Renal cortical epithelial cell (primary cell): ENCODE measurements at regions not wholly inside any gene's neighbourhood (a gene's known extent, or its start where the extent isn't known, plus 50 kb on each side); places are given as distances from the start of the nearest gene placed in this dataset.
"Not testable (repeated sequence)": the region's sequence is repeated elsewhere in the genome, so short reads cannot be mapped to it uniquely, and the experiment has no call there.

Experiments
- DNase-seq: peaks from one replicate; pipeline ENCODE4 v3.0.0-alpha.2; 2011; ENCODE audit warnings: low read depth

- no peak for DNase-seq
These were observed 117.2 kb upstream of the CCND2 start for GRCh38 chr12:4156317-4156716.

GRCh38 chr12:4154672-4155225 lies 118.8 kb upstream of the CCND2 start:
- DNase-seq: no peak

DNA sequence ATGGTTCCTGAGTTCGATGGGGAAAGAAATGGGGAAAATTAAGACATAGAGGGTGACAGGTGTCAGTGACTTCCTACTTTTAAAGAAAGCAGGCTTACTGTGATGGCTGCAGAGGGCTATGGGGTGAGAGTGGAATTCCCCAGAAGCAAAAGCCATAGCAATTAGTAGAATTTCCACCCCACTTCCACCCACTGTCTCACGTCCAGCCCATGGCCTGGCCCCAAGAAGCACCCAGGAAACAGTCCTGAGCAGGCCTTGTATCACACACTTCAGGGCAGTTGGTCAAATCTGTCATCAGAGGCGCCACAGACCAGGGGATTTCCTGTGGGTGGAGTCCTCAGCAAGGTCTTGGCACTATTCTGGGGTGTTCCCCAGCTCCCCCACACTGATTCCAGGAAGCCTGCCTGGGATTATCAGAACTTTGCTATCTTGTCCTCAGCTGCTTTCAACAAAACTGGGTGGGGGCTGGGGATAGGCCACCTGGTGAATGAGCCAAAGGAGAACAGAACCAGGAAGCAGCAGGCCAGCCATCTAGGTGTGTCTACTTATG lies 120.1 kb upstream of the CCND2 start:
- no peak for DNase-seq

- DNase-seq: no peak
These were observed 121.3 kb upstream of the CCND2 start for GRCh38 chr12:4152145-4152795.

- no peak for DNase-seq
These were observed 122.0 kb upstream of the CCND2 start for GRCh38 chr12:4151362-4152121.

DNA sequence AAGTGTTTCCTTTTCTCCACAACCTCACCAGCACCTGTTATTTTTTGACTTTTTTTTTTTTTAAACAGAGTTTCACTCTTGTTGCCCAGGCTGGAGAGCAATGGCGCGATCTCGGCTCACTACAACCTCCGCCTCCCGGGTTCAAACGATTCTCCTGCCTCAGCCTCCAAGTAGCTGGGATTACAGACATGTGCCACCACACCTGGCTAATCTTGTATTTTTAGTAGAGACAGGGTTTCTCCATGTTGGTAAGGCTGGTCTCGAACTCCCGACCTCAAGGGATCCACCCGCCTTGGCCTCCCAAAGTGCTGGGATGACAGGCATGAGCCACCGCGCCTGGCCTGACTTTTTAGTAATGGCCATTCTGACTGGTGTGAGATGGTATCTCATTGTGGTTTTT lies 123.2 kb upstream of the CCND2 start:
- DNase-seq: not testable (repeated sequence)

DNA sequence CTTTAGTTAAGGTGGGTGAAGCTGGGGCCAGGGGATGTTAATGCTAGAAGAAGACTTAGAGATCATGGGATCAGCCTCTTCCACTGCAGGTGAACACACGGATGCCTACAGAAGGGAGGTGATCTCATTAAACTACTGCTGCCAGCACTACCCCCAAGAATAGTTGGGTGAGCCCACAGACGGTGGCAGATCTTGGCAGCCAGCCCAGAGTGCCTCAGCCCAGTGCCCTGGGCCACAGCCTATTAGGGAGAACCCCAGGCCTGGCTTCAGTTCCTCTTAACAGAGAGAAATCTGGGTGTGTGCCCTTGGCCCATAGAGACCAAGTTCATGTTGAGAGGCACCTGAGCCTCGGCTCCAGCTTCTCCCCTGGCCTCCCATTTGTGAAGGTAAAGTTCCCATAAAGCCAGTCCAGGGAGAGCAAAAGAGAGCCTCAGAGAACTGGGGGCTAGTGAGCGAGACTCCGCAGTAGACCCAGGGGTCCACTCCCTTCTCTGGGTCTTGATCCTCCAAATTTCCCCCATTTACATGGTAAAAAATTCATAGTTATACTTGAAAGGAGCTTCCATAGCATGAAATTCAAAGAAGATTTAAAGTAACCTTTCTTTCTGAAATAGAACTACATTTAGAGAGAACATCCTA lies 125.0 kb upstream of the CCND2 start:
- DNase-seq: no peak

DNA sequence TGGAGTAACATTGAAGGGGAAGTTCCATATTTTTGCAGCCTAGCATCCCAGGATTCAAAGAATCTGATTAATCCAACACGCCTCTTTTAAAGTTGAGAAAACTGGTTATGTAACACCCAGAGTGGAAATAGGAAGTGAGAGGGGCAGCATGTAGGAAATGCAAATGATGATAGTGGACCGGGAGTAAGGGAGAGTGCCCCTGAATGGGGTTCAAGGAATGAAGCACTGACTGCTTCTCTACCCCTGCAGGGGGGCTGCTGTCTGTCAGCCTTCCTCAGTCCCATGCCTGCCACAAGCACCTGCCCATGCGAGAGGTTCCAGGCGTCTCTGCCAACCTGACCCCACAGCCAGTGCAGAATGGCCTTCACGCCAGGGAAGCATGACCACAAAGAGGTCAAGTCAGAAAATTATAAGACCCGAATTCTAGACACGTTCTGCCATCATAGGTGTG lies 126.5 kb upstream of the CCND2 start:
- no peak for DNase-seq

- no peak for DNase-seq
These were observed 127.3 kb upstream of the CCND2 start for GRCh38 chr12:4145990-4146859.

DNA sequence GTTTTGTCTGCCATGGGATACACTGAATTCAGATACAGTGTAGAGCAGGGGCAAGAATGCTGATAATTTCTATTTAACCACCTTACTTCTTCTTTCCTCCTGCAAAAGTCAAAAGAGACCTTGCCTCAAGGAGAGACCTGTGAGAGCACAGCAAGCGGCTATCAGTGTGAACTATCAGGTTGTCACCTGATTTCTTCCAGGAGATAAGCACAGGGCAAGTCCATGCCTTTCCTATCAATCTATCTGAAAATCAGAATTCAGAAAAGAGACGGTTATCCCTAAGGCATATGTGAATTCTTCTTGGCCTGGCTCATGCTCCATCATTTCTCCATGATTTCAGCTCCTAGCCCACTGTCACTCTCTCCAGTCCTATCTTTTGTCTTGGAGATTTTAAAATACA lies 128.9 kb upstream of the CCND2 start:
- no peak for DNase-seq

DNA sequence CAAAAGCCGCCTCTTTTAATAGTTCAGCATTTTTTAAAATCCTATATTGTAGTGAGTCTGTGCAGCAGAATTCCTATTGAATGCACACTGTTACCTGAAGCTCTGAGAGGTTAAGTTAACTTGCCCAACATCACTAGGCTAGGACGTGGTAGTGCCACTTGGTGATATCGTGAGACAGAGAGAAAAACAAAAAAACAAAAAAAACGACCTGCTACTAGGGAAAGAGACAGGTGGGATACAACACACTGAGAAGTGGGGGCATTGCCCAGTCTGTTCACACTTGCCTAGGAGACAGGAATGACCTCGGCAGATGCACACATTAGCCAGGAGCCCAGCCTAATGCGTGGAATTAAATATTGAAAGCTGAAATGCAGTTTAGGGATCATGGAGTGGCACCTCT lies 129.7 kb upstream of the CCND2 start:
- no peak for DNase-seq

DNA sequence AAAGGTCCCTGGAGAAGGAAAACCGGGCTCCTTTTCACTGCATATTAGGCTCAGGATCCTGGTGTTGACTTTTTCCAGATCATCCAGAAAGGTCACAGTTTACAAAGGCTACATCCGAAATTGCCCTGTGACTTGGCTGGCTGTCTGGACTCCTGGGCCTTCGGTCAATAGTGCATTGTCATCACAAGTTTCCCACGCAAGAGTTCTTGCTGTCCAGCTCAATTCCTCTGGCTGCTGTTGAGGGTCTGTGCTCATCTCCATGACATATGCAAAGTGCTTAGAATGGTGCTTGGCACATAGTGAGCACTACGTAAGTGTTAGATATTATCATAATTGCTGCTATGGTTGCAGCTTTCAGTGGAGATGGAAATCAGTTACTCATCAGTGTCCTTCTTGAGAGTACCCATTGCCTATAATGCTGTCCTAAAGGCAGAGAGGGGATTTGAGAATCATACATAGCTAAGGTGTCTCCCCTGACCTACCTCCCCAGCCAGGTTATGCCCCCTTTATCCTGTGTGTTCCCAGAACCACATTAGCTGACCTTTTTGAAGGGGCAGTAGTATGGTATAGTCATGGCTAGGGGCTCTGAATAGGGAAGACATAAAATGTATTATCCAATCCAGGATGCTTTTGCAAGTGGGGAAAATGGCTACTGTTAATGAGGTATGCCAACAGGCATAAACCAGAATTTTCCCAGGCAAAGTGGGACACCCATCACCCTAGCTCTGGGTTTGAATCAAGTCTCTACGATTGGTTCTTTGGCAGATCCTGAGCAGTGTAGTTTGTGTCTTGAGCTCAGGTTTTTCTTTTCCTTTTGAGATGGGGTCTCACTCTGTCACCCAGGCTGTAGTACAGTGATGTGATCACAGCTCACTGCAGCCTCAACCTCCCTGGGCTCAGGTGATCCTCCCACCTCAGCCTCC lies 132.0 kb upstream of the CCND2 start:
- DNase-seq: no peak

GRCh38 chr12:4140581-4141301 lies 132.8 kb upstream of the CCND2 start:
- no peak for DNase-seq

DNA sequence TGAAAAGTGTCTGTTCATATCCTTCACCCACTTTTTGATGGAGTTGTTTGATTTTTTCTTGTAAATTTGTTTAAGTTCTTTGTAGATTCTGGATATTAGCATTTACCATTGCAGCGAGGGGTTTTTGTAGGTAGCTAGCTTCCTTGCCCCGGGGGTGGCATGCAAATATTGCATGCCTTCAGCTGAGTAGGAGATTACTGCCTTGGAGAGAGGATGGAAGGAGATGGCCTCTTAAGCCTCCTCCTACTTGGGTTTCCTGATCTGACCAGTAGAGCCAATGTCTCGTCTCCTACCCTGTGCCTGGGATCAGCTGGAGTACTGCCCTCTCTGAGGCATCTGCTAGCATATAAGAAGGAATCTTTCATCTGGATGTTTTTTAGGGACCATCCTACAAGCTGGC lies 134.4 kb upstream of the CCND2 start:
- no peak for DNase-seq

- not testable (repeated sequence) for DNase-seq
These were observed 135.0 kb upstream of the CCND2 start for GRCh38 chr12:4138532-4138931.

DNA sequence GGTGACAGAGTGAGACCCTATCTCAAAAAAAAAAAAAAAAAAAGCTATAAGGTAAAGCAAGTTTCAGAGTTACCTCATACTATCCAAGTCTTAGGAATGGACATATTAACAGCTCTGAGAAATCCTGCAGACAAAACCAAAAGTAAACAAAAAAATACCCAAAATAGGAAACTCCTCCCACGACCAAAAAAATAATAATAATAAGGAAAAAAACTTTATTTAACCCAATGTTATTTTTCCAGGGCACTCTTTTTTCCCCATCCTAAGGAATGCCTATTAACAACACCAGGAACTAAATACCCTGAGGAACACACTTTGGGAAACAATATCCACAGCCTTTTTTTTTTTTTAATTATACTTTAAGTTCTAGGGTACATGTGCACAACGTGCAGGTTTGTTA lies 135.5 kb upstream of the CCND2 start:
- no peak for DNase-seq

- no peak for DNase-seq
These were observed 136.1 kb upstream of the CCND2 start for GRCh38 chr12:4137441-4137840.

DNA sequence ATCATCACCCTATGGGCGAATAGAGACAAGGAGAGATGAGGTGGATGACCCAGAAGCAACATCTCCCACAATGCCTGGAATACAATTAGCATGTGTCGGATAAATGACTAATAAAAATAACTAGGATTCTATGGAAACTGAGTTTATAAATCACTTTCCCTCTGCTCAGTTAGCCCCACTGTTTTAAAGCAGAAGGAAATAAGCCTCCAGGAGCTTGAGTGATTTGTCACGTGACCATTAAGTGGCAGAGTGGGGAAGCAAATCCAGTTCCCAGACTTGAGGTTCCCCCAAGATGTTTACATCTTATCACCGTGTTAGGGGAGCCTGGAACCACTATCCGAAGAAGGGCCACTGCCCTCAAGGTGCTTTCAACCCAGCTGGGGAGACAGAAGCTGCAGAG lies 136.5 kb upstream of the CCND2 start:
- no peak for DNase-seq

DNA sequence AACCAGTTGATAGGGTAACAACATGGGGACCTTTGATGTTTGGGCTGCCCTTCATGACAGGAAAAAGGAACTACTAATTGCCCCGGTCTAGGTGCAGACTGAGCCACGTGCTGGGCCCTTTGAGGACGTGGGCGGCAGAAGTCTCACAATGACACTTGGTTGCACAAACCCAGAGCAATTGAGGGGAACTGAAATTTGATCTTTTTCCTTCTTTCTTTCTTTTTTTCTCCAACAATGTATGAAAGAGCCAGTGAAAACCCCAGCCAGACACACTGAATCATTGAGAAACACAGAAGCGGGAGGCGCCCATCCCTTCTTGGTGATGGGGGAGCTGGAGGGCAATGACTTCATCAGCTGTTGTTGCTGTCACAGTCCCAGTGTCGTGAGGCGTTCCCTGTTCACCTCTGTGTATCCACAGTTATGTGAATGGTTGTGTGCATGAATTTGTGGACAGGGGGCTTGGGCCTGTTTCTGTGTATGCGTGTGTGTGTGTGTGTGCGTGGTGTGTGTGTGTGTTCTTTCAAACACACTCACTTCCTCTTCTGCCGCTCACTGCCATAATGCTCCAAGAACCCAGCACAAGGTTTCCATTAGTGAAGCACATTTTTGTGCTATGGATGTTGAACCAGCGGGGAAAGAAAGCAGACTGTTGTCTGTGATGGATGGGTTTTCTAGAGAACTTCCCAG lies 137.5 kb upstream of the CCND2 start:
- no peak for DNase-seq
